GF-D8 (cell line): ENCODE measurements at regions not wholly inside any gene's neighbourhood (a gene's known extent, or its start where the extent isn't known, plus 50 kb on each side); places are given as distances from the start of the nearest gene placed in this dataset.

Experiments
- DNase-seq: peaks from one replicate; lab custom pipeline; 2025; lab: John Stamatoyannopoulos, UW

- no peak for DNase-seq
These were observed 49.7 kb upstream of the LMO4 start for GRCh38 chr1:87278825-87279535.
